ENCODE measurements at regions not wholly inside any gene's neighbourhood (a gene's known extent, or its start where the extent isn't known, plus 50 kb on each side); places are given as distances from the start of the nearest gene placed in this dataset.

GRCh38 chr13:75231235-75231634, 250.7 kb downstream of the TBC1D4 start:
- no peak for FAIRE-seq
- TF ChIP-seq POLR2A (IDR thresholded peaks at IDR 0.05; ENCODE audit: low read depth, low read length) (no peak), TAF1 (IDR thresholded peaks at IDR 0.05; ENCODE audit: borderline replicate concordance, low read depth, low read length) (no peak), POLR2AphosphoS5 (IDR thresholded peaks at IDR 0.05; ENCODE audit: low read depth, low read length) (no peak)
- DNase-seq (ENCODE audit: insufficient read length): no peak

- peak; percentile 46 for FAIRE-seq
- TF ChIP-seq POLR2AphosphoS5 (IDR thresholded peaks at IDR 0.05; ENCODE audit: low read depth, low read length): no peak
- no peak for TF ChIP-seq POLR2A (IDR thresholded peaks at IDR 0.05; ENCODE audit: low read depth, low read length)
- no peak for TF ChIP-seq TAF1 (IDR thresholded peaks at IDR 0.05; ENCODE audit: borderline replicate concordance, low read depth, low read length)
- DNase-seq (ENCODE audit: insufficient read length): no peak
These were observed 255.1 kb downstream of the TBC1D4 start for GRCh38 chr13:75226733-75227435.

- no peak for DNase-seq (ENCODE audit: insufficient read length)
- FAIRE-seq: no peak
- no peak for TF ChIP-seq TAF1 (IDR thresholded peaks at IDR 0.05; ENCODE audit: borderline replicate concordance, low read depth, low read length)
- no peak for TF ChIP-seq POLR2AphosphoS5 (IDR thresholded peaks at IDR 0.05; ENCODE audit: low read depth, low read length)
- TF ChIP-seq POLR2A (IDR thresholded peaks at IDR 0.05; ENCODE audit: low read depth, low read length): no peak
These were observed 255.9 kb downstream of the TBC1D4 start for GRCh38 chr13:75226092-75226491.

GRCh38 chr13:75225288-75226032, 256.5 kb downstream of the TBC1D4 start:
- no peak for DNase-seq (ENCODE audit: insufficient read length)
- TF ChIP-seq POLR2AphosphoS5 (IDR thresholded peaks at IDR 0.05; ENCODE audit: low read depth, low read length): no peak
- no peak for TF ChIP-seq TAF1 (IDR thresholded peaks at IDR 0.05; ENCODE audit: borderline replicate concordance, low read depth, low read length)
- no peak for TF ChIP-seq POLR2A (IDR thresholded peaks at IDR 0.05; ENCODE audit: low read depth, low read length)
- no peak for FAIRE-seq

GRCh38 chr13:75224053-75224742, 257.8 kb downstream of the TBC1D4 start:
- DNase-seq (ENCODE audit: insufficient read length): no peak
- FAIRE-seq: no peak
- TF ChIP-seq TAF1 (IDR thresholded peaks at IDR 0.05; ENCODE audit: borderline replicate concordance, low read depth, low read length): no peak
- TF ChIP-seq POLR2A (IDR thresholded peaks at IDR 0.05; ENCODE audit: low read depth, low read length): no peak
- no peak for TF ChIP-seq POLR2AphosphoS5 (IDR thresholded peaks at IDR 0.05; ENCODE audit: low read depth, low read length)

- DNase-seq (ENCODE audit: insufficient read length) (no peak), FAIRE-seq (no peak)
- no peak for TF ChIP-seq POLR2A (IDR thresholded peaks at IDR 0.05; ENCODE audit: low read depth, low read length)
- TF ChIP-seq TAF1 (IDR thresholded peaks at IDR 0.05; ENCODE audit: borderline replicate concordance, low read depth, low read length): no peak
- no peak for TF ChIP-seq POLR2AphosphoS5 (IDR thresholded peaks at IDR 0.05; ENCODE audit: low read depth, low read length)
These were observed 259.9 kb downstream of the TBC1D4 start for GRCh38 chr13:75222031-75222430.

- no peak for DNase-seq (ENCODE audit: insufficient read length)
- no peak for FAIRE-seq
- TF ChIP-seq POLR2A (IDR thresholded peaks at IDR 0.05; ENCODE audit: low read depth, low read length) (no peak), TAF1 (IDR thresholded peaks at IDR 0.05; ENCODE audit: borderline replicate concordance, low read depth, low read length) (no peak), POLR2AphosphoS5 (IDR thresholded peaks at IDR 0.05; ENCODE audit: low read depth, low read length) (no peak)
These were observed 261.1 kb downstream of the TBC1D4 start for GRCh38 chr13:75220861-75221260.

GRCh38 chr13:75220238-75220542, 261.8 kb downstream of the TBC1D4 start:
- TF ChIP-seq POLR2AphosphoS5 (IDR thresholded peaks at IDR 0.05; ENCODE audit: low read depth, low read length): no peak
- no peak for TF ChIP-seq TAF1 (IDR thresholded peaks at IDR 0.05; ENCODE audit: borderline replicate concordance, low read depth, low read length)
- TF ChIP-seq POLR2A (IDR thresholded peaks at IDR 0.05; ENCODE audit: low read depth, low read length): no peak
- FAIRE-seq (no peak), DNase-seq (ENCODE audit: insufficient read length) (no peak)

GRCh38 chr13:75219479-75220237, 262.3 kb downstream of the TBC1D4 start:
- TF ChIP-seq TAF1 (IDR thresholded peaks at IDR 0.05; ENCODE audit: borderline replicate concordance, low read depth, low read length): no peak
- no peak for TF ChIP-seq POLR2AphosphoS5 (IDR thresholded peaks at IDR 0.05; ENCODE audit: low read depth, low read length)
- TF ChIP-seq POLR2A (IDR thresholded peaks at IDR 0.05; ENCODE audit: low read depth, low read length): no peak
- FAIRE-seq (peak; percentile 91), DNase-seq (ENCODE audit: insufficient read length) (peak; percentile 77)

- FAIRE-seq: no peak
- no peak for TF ChIP-seq TAF1 (IDR thresholded peaks at IDR 0.05; ENCODE audit: borderline replicate concordance, low read depth, low read length)
- TF ChIP-seq POLR2A (IDR thresholded peaks at IDR 0.05; ENCODE audit: low read depth, low read length): no peak
- TF ChIP-seq POLR2AphosphoS5 (IDR thresholded peaks at IDR 0.05; ENCODE audit: low read depth, low read length): no peak
- DNase-seq (ENCODE audit: insufficient read length): no peak
These were observed 264.0 kb downstream of the TBC1D4 start for GRCh38 chr13:75217949-75218348.

- DNase-seq (ENCODE audit: insufficient read length) (no peak), FAIRE-seq (no peak)
- no peak for TF ChIP-seq POLR2AphosphoS5 (IDR thresholded peaks at IDR 0.05; ENCODE audit: low read depth, low read length)
- no peak for TF ChIP-seq POLR2A (IDR thresholded peaks at IDR 0.05; ENCODE audit: low read depth, low read length)
- no peak for TF ChIP-seq TAF1 (IDR thresholded peaks at IDR 0.05; ENCODE audit: borderline replicate concordance, low read depth, low read length)
These were observed 265.9 kb downstream of the TBC1D4 start for GRCh38 chr13:75216038-75216437.

Data from GM12892 (cell line).